ENCODE measurements at regions not wholly inside any gene's neighbourhood (a gene's known extent, or its start where the extent isn't known, plus 50 kb on each side); places are given as distances from the start of the nearest gene placed in this dataset.

DNA sequence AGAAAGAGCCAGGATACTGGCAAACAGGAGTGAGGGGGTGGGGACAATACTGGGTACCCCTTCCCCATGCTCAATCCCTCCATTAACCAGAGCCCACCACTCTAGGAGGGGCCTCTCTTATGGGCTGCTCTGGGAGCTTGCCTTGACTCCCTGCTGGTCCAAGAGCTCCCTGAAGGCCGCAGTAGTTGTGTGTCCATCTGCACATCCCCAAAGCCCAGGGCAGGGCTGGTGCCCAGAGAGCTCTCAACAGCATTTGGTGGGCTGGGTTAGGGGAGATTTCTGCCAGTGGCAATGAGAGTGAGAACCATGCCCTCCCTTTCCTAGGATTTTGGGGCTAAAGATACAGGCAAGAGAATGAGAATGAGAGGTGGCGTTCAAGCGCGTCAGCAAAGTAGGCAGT is 230.6 kb upstream of the PMEPA1 start:
- H3K9me3 Mint-ChIP-seq = no peaks in the 10 kb centered on the region
- POLR2A ChIA-PET (ENCODE audit: partially characterized antibody) = no interaction called here

GRCh38 chr20:57939499-57939898 is 229.7 kb upstream of the PMEPA1 start:
- peaks cover 9 to 12% of the 10 kb centered on the region in 2 donors for H3K27me3 Mint-ChIP-seq

More for the DNA sequence above, 230.6 kb upstream of the PMEPA1 start:
- peaks cover 0 to 7% (median 5%) of the 10 kb centered on the region in 4 donors for H3K4me1 Mint-ChIP-seq
- no peak overlapping the region for H3K4me3 Mint-ChIP-seq
- no peaks in the 10 kb centered on the region for H3K9me3 ChIP-seq (ENCODE audit: control insufficient read depth in 1 of 2, low read length in 2 of 2)
- intact Hi-C loops (cut with micrococcal nuclease) = no loop called here
- H3K36me3 ChIP-seq (ENCODE audit: insufficient read depth, low read length) = no peaks in the 10 kb centered on the region
- H3K4me1 ChIP-seq (ENCODE audit: insufficient read depth, low read length) = no peaks in the 10 kb centered on the region
- H3K27ac Mint-ChIP-seq = no peak overlapping the region
- CTCF ChIA-PET (ENCODE audit: partially characterized antibody) = interaction anchor here (1.2 kb wide), 1 partner anchor 344 kb away, joined by 3 read pairs; no protein-coding TSS in a partner anchor
- H3K27ac ChIP-seq (ENCODE audit: low read depth, low read length) = no peak overlapping the region
- H3K27me3 ChIP-seq (ENCODE audit: insufficient read depth, low read length) = no peaks in the 10 kb centered on the region
- H3K36me3 Mint-ChIP-seq = no peaks in the 10 kb centered on the region
- DNase-seq = no peak
- no peak overlapping the region for H3K4me3 ChIP-seq (ENCODE audit: low read length in 2 of 2)
- peaks cover 9 to 12% of the 10 kb centered on the region in 2 donors for H3K27me3 Mint-ChIP-seq

DNA sequence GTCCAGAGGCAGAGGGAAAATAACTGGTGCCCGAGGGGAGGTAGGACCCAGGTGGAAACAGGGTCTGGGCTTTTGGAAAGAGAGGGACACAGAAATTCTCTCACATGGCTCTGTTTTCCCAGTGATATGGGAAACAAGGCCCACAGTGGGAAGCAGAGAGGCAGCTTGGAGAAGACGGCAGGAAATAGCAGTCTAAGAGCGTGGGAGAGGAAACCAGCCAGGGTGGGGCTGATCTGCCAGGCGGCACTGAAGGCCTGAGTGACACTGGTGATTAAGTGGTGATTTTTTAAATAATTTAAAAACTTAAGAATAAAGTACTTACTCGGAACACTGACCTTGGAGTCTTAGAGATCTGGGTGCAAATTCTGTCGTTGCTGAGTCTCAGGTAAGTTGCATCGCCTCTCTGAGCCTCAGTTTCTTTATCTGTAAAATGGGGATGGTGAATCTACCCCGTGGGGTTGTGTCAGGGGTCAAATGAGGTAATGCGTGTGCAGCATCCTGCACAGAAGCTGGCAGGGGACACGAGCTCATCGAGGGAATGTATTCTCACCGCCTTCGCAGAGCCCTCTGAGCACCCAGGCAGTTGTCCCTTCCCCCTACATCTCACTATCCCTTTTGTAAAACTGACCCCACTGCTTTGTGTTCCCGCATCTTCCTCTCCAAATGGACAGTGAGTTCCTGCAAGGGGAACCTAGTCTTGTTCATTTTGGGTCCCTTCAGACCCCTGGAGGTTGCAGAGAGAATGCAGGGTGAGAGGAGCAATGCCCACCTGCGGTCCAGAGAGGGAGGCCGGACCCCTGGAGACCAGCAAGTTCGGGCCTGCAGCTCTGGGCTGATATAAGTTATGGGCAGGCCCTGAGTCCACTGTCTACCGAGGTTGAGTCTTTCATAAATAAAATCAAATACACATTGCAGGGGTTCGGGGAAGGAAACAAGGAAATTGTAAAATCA is 228.6 kb upstream of the PMEPA1 start:
- no peaks in the 10 kb centered on the region for H3K36me3 Mint-ChIP-seq
- intact Hi-C loops (cut with micrococcal nuclease) = no loop called here
- H3K27me3 Mint-ChIP-seq = peaks cover 9 to 12% of the 10 kb centered on the region in 2 donors
- H3K4me3 Mint-ChIP-seq = no peak overlapping the region
- ChIA-PET POLR2A (ENCODE audit: partially characterized antibody) (no interaction called here), CTCF (ENCODE audit: partially characterized antibody) (no interaction called here)
- no peak for DNase-seq
- H3K4me1 Mint-ChIP-seq = peaks cover 0 to 7% (median 4%) of the 10 kb centered on the region in 4 donors
- H3K27me3 ChIP-seq (ENCODE audit: insufficient read depth, low read length) = no peaks in the 10 kb centered on the region
- H3K4me1 ChIP-seq (ENCODE audit: insufficient read depth, low read length) = no peaks in the 10 kb centered on the region
- H3K9me3 Mint-ChIP-seq = no peaks in the 10 kb centered on the region
- H3K9me3 ChIP-seq (ENCODE audit: control insufficient read depth in 1 of 2, low read length in 2 of 2) = no peaks in the 10 kb centered on the region
- H3K4me3 ChIP-seq (ENCODE audit: low read length in 2 of 2) = no peak overlapping the region
- H3K27ac ChIP-seq (ENCODE audit: low read depth, low read length) = no peak overlapping the region
- H3K27ac Mint-ChIP-seq = no peak overlapping the region
- no peaks in the 10 kb centered on the region for H3K36me3 ChIP-seq (ENCODE audit: insufficient read depth, low read length)

More at GRCh38 chr20:57939499-57939898, 229.7 kb upstream of the PMEPA1 start:
- Histone ChIP-seq H3K27ac (ENCODE audit: low read depth, low read length) (no peak overlapping the region), H3K4me3 (ENCODE audit: low read length in 2 of 2) (no peak overlapping the region), H3K27me3 (ENCODE audit: insufficient read depth, low read length) (no peaks in the 10 kb centered on the region), H3K9me3 (ENCODE audit: control insufficient read depth in 1 of 2, low read length in 2 of 2) (no peaks in the 10 kb centered on the region), H3K36me3 (ENCODE audit: insufficient read depth, low read length) (no peaks in the 10 kb centered on the region), H3K4me1 (ENCODE audit: insufficient read depth, low read length) (no peaks in the 10 kb centered on the region)
- Mint-ChIP-seq H3K4me3 (no peak overlapping the region), H3K9me3 (no peaks in the 10 kb centered on the region), H3K4me1 (peaks cover 0 to 7% (median 5%) of the 10 kb centered on the region in 4 donors), H3K36me3 (no peaks in the 10 kb centered on the region), H3K27ac (no peak overlapping the region)
- DNase-seq = no peak
- POLR2A ChIA-PET (ENCODE audit: partially characterized antibody) = no interaction called here
- CTCF ChIA-PET (ENCODE audit: partially characterized antibody) = interaction anchor here (1.2 kb wide), 1 partner anchor 344 kb away, joined by 3 read pairs; no protein-coding TSS in a partner anchor
- intact Hi-C loops (cut with micrococcal nuclease) = no loop called here

GRCh38 chr20:57936636-57937385 is 227.0 kb upstream of the PMEPA1 start:
- CTCF ChIA-PET (ENCODE audit: partially characterized antibody) = no interaction called here
- POLR2A ChIA-PET (ENCODE audit: partially characterized antibody) = no interaction called here
- no peaks in the 10 kb centered on the region for H3K4me1 ChIP-seq (ENCODE audit: insufficient read depth, low read length)
- Mint-ChIP-seq H3K27me3 (peaks cover 11 to 13% of the 10 kb centered on the region in 2 donors), H3K27ac (no peak overlapping the region), H3K9me3 (no peaks in the 10 kb centered on the region), H3K4me3 (no peak overlapping the region), H3K36me3 (no peaks in the 10 kb centered on the region), H3K4me1 (peaks cover 0 to 7% (median 4%) of the 10 kb centered on the region in 4 donors)
- H3K4me3 ChIP-seq (ENCODE audit: low read length in 2 of 2) = no peak overlapping the region
- no peak overlapping the region for H3K27ac ChIP-seq (ENCODE audit: low read depth, low read length)
- DNase-seq = no peak
- no peaks in the 10 kb centered on the region for H3K36me3 ChIP-seq (ENCODE audit: insufficient read depth, low read length)
- intact Hi-C loops (cut with micrococcal nuclease) = no loop called here
- no peaks in the 10 kb centered on the region for H3K27me3 ChIP-seq (ENCODE audit: insufficient read depth, low read length)
- no peaks in the 10 kb centered on the region for H3K9me3 ChIP-seq (ENCODE audit: control insufficient read depth in 1 of 2, low read length in 2 of 2)

DNA sequence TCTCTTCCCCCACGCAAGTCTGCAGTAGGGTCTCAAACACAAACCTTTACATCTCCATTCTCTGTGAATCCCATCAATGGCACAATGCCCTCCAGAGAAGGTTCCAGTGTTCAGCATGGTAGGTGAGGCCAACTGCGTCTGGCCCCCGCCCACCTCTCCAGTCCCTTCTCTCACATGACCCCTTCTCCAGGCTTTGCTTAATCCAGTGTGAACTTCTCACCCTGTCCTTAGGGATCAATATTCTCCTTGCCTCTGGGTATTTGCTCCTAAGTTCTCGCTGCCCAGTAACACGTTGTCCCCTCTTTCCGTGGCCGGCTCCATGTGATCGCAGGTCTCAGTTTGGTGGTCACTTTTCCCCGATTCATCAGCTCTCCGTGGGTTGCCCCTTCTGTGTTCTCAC is 225.1 kb upstream of the PMEPA1 start:
- peaks cover 13 to 14% of the 10 kb centered on the region in 2 donors for H3K27me3 Mint-ChIP-seq
- H3K4me3 Mint-ChIP-seq = no peak overlapping the region
- H3K4me1 ChIP-seq (ENCODE audit: insufficient read depth, low read length) = no peaks in the 10 kb centered on the region
- peaks cover 0 to 2% (median 0%) of the 10 kb centered on the region in 8 donors for H3K9me3 Mint-ChIP-seq
- ChIA-PET POLR2A (ENCODE audit: partially characterized antibody) (no interaction called here), CTCF (ENCODE audit: partially characterized antibody) (no interaction called here)
- H3K36me3 ChIP-seq (ENCODE audit: insufficient read depth, low read length) = no peaks in the 10 kb centered on the region
- H3K27ac Mint-ChIP-seq = no peak overlapping the region
- H3K27ac ChIP-seq (ENCODE audit: low read depth, low read length) = no peak overlapping the region
- H3K9me3 ChIP-seq (ENCODE audit: control insufficient read depth in 1 of 2, low read length in 2 of 2) = no peaks in the 10 kb centered on the region
- no peaks in the 10 kb centered on the region for H3K27me3 ChIP-seq (ENCODE audit: insufficient read depth, low read length)
- no peak for DNase-seq
- no peaks in the 10 kb centered on the region for H3K36me3 Mint-ChIP-seq
- intact Hi-C loops (cut with micrococcal nuclease) = no loop called here
- peaks cover 0 to 7% (median 4%) of the 10 kb centered on the region in 4 donors for H3K4me1 Mint-ChIP-seq
- H3K4me3 ChIP-seq (ENCODE audit: low read length in 2 of 2) = no peak overlapping the region

DNA sequence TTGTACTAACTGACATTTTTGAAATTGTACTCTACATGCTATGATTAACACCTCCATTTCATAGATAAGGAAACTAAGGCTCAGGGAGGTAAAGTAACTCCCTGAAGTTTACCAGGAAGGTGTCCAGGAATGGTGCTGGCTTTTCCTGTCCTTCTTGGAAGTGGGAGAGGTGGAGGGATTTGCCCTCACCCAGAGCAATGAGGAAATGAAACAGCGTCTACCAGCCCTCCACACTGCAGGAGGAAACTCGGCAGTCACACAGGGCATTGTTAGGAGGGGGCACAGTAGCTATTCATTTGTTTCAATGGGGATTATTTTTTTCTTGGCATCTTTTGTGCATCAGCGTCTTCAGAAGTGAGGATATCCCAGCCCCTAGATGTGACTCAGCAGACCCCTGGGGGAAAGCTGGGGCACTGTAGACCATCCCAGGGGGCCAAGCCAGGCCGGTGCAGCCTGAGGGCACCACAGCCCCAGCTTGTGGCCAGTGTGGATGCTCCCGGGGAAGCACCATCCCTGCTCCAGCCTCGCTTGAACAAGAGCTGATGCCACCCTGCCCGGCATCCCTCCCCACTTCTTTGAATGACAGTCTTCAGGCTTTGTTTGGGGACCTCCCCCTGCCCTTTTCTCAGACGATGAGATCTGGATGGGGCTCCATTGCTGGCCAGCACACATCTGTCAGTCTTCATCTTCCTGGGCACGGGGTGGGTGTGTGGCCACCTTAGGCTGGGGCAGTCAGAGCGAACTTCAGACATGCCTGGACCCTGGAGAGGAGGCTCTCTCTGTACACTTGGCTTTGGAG is 224.4 kb upstream of the PMEPA1 start:
- no peaks in the 10 kb centered on the region for H3K36me3 Mint-ChIP-seq
- POLR2A ChIA-PET (ENCODE audit: partially characterized antibody) = no interaction called here
- intact Hi-C loops (cut with micrococcal nuclease) = no loop called here

More for the DNA sequence above, 224.4 kb upstream of the PMEPA1 start:
- no peak for DNase-seq
- Histone ChIP-seq H3K36me3 (ENCODE audit: insufficient read depth, low read length) (no peaks in the 10 kb centered on the region), H3K4me1 (ENCODE audit: insufficient read depth, low read length) (no peaks in the 10 kb centered on the region), H3K27ac (ENCODE audit: low read depth, low read length) (no peak overlapping the region), H3K4me3 (ENCODE audit: low read length in 2 of 2) (no peak overlapping the region), H3K9me3 (ENCODE audit: control insufficient read depth in 1 of 2, low read length in 2 of 2) (no peaks in the 10 kb centered on the region), H3K27me3 (ENCODE audit: insufficient read depth, low read length) (no peaks in the 10 kb centered on the region)
- peaks cover 0 to 4% (median under 1%) of the 10 kb centered on the region in 8 donors for H3K9me3 Mint-ChIP-seq
- no peak overlapping the region for H3K27ac Mint-ChIP-seq
- no peak overlapping the region for H3K4me3 Mint-ChIP-seq
- H3K27me3 Mint-ChIP-seq = peaks cover 12 to 18% of the 10 kb centered on the region in 2 donors
- CTCF ChIA-PET (ENCODE audit: partially characterized antibody) = no interaction called here
- H3K4me1 Mint-ChIP-seq = peaks cover 0 to 7% (median 4%) of the 10 kb centered on the region in 4 donors
